ENCODE measurements at regions not wholly inside any gene's neighbourhood (a gene's known extent, or its start where the extent isn't known, plus 50 kb on each side); places are given as distances from the start of the nearest gene placed in this dataset.
"Not testable (repeated sequence)": the region's sequence is repeated elsewhere in the genome, so short reads cannot be mapped to it uniquely, and the experiment has no call there.

DNA sequence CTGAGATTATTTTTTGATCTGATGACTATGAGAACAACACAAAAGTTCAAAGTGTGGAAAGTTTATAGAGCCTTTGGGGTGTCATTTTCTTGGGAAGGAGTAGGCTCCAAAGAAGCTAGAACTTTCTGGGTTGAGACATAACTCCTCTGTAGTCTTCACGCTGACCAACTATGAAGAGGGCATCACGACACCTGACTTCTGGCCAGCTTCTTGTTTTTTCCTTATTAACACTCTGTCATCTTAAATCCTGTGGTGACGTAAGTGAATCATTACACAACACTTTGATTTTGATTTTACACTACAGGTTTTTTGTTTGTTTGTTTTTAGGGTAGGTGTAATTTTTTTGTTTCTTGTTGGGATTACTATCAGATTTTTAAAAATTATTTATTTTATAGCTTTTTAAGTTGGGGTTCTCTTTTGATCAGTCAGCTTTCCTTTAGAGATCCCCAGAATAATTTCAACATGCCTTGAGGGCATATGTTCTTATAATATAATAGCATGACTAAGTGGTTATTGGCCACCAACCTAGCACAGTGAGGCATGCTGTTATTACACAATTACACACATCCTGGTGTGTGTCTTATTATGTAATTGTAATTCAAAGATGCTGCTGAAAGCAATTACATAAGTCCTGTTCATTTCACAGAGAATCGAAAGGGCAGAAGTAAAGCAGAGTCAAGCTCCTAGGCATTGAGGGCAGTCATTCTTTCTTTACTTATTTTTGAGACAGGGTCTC lies 281.6 kb upstream of the NOTCH2NLA start:
- not testable (repeated sequence) for DNase-seq (ENCODE audit: low read depth)

DNA sequence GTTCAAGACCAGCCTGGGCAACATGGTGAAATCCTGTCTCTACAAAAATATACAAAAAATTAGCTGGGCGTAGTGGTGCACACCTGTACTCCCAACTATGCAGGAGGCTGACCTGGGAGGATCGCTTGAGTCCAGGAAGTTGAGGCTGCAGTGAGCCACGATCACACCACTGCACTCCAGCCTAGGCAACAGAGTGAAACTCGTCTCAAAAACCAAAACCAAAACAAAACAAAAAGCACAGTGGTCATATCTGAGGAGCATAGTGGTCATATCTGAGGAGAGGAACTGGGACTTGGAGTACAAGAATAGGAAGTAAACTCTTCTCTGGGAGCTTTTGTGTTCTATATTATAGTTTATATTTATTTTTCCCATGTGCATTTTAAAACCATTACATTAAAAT lies 275.3 kb upstream of the NOTCH2NLA start:
- not testable (repeated sequence) for DNase-seq (ENCODE audit: low read depth)

GRCh38 chr1:146487555-146487954 lies 258.7 kb upstream of the NOTCH2NLA start:
- DNase-seq (ENCODE audit: low read depth) = not testable (repeated sequence)

- not testable (repeated sequence) for DNase-seq (ENCODE audit: low read depth)
Measured at GRCh38 chr1:146487155-146487554, 258.3 kb upstream of the NOTCH2NLA start.

- DNase-seq (ENCODE audit: low read depth) = not testable (repeated sequence)
Measured at GRCh38 chr1:146486300-146487014, 257.6 kb upstream of the NOTCH2NLA start.

- not testable (repeated sequence) for DNase-seq (ENCODE audit: low read depth)
Measured at GRCh38 chr1:146484195-146484594, 255.4 kb upstream of the NOTCH2NLA start.

DNA sequence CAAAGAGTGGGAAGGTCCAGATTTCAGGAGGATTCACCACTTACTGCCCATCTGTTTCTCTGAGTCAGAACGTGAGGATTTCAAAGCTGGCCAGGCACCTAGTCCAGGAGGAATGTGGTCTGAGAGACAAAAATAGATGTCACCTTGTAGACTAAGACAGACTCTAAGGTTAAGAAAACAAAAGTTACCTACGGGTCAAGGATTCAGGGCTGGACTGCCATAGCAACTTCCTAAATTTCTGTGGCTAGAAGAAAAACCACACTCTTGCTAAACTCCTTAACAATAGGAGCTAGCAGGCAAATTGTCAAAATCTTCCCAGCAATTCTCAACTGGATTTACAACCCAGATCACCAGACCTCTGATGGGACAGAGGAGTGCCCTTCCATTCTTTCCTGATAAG lies 250.4 kb upstream of the NOTCH2NLA start:
- DNase-seq (ENCODE audit: low read depth) = not testable (repeated sequence)

GRCh38 chr1:146478125-146478720 lies 249.4 kb upstream of the NOTCH2NLA start:
- not testable (repeated sequence) for DNase-seq (ENCODE audit: low read depth)

- not testable (repeated sequence) for DNase-seq (ENCODE audit: low read depth)
Measured at GRCh38 chr1:146475086-146475485, 246.3 kb upstream of the NOTCH2NLA start.

DNA sequence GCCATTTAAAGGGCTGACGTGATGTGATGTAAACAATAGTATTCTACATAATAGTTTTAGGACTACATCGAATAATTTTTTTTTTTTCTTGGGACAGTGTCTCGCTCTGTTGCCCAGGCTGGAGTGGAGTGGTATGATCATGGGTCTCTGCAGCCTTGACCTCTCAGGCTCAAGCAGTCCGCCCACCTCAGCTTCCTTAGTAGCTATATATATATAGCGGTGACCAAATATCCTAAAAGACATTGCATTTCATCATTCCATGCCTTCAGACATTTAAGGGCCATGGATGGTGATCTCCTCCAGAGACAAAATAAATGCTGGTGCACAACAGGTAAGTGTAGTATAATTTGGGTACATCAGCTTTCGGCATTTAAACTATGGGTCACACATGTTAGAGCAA lies 245.4 kb upstream of the NOTCH2NLA start:
- DNase-seq (ENCODE audit: low read depth) = not testable (repeated sequence)

DNA sequence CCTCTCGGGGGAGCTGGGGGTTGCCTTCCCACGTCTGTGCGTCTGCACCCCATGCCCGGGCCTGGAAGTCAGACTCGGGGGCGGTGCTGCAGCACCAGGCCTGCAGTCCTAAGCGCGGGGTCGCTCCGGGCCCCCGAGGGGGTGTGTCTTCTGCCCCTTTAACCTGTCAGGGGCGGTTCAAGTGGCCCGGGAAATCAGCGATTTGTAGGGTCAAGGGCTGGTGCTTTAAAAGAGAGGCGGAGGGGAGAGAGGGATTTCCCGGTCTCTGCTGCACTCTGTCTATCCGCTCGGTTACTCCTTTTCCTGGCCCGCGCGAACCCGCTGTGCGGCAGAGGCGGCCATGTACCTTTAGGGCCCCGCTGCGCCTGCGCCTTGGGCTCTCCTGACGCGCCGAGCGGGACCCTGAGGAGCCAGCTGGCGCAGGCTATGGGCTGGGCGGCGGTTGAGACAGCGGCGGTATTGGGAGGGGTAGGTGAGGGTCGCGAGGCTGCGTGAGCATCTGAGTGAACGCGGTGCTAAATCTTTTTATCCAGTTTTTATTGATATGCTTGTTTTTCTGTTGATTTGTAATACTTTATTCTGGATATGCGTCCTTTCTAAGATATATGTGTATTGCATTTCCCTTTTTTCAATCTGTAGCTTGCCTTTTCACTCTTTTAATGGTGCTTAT lies 243.5 kb upstream of the NOTCH2NLA start:
- not testable (repeated sequence) for DNase-seq (ENCODE audit: low read depth)

DNA sequence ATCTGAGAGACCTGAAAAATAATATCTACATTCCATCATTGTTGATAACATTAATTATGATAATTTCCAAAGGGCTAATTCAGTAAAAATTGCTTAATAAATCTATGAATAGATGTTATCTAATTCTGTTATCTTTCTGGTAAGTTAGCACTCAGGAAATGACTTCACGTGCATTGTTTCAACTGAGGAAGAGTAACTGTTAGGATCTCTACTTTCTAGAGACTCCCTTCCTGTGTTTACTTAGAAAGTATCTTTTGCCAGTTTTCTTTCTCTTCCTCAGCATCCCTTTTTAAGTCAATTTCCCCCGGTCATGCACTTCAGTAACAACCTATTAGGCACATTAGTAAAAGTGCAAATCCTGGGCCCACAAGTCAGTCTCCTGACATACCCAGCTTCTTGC lies 231.1 kb upstream of the NOTCH2NLA start:
- not testable (repeated sequence) for DNase-seq (ENCODE audit: low read depth)

GRCh38 chr1:146459308-146459707 lies 230.5 kb upstream of the NOTCH2NLA start:
- not testable (repeated sequence) for DNase-seq (ENCODE audit: low read depth)

DNA sequence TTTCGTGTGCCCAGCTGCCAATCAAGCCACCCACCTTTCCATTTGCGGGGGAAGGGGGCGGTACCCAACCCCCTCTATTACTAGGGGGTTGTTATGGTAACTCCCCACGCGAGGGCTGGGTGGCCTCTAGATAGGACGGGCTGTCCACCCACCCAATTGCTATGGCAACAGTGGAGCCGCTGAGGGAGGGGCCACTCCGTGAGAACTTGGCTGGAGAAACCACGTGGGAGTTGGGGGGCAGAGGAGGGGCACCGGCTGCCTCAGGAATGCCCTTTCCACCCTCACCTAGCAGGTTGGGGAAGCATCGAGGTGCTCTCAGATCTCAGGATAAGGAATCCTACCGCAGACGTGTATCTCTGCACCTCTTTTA lies 220.0 kb upstream of the NOTCH2NLA start:
- not testable (repeated sequence) for DNase-seq (ENCODE audit: low read depth)

GRCh38 chr1:146448212-146448876 lies 219.5 kb upstream of the NOTCH2NLA start:
- DNase-seq (ENCODE audit: low read depth) = not testable (repeated sequence)

DNA sequence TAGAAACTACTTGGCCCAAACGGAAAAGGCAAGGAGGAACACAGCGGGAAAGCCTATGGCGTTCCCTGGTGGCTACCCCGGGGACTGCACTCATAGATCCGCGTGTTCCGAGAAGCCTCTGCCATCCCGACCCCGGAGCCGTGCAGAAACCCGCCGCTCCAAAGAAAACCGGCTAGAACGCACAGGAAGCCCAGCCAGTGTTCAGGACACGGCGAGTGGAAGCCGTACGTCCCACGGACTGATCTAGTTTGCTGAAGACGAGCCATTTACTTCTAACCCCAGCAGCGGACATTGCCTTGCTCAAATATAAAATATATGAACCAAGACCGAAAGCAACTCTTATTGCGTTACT lies 215.0 kb upstream of the NOTCH2NLA start:
- not testable (repeated sequence) for DNase-seq (ENCODE audit: low read depth)

GRCh38 chr1:146443088-146443870 lies 214.5 kb upstream of the NOTCH2NLA start:
- not testable (repeated sequence) for DNase-seq (ENCODE audit: low read depth)

DNA sequence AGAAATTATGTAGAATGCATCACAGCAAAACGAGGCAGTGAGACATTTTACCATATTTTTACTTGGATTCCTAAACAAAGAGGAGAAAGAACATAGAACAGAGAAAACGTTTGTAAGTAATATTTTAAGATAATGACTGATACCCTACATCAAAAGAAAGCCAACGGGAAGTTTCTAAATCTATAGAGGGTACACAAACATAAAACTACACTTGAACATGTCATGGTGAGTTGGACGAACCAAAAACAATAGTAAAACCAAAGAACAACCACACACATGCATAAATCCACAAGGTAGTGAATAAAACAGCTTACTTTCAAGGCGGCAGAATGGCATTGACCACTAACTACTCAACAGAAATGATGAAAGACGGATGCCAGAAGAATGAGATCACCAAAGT lies 209.7 kb upstream of the NOTCH2NLA start:
- DNase-seq (ENCODE audit: low read depth) = peak; percentile 0

DNA sequence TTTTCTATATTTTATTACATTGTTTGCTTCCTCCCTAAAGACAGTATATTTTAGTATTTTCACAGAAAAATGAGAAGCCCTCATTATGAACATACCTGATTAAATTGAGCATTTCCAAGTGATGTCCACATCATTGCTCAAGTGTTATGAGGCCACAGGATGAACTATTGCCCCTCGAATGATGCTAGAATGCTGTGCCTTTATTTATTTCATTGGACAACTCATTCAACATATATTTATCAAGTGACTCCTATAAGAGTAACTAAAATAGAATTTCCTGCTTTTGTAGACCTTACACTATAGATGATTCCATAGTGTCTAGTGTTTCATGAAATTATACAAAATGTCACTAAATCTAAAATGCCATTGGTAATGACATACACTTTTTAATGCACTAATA lies 187.8 kb upstream of the NOTCH2NLA start:
- not testable (repeated sequence) for DNase-seq (ENCODE audit: low read depth)

- not testable (repeated sequence) for DNase-seq (ENCODE audit: low read depth)
Measured at GRCh38 chr1:146415017-146415416, 186.2 kb upstream of the NOTCH2NLA start.

- peak; percentile 30 for DNase-seq (ENCODE audit: low read depth)
Measured at GRCh38 chr1:146413911-146414310, 185.1 kb upstream of the NOTCH2NLA start.
